ENCODE measurements at regions not wholly inside any gene's neighbourhood (a gene's known extent, or its start where the extent isn't known, plus 50 kb on each side); places are given as distances from the start of the nearest gene placed in this dataset.

- TF ChIP-seq, protein P1, sequence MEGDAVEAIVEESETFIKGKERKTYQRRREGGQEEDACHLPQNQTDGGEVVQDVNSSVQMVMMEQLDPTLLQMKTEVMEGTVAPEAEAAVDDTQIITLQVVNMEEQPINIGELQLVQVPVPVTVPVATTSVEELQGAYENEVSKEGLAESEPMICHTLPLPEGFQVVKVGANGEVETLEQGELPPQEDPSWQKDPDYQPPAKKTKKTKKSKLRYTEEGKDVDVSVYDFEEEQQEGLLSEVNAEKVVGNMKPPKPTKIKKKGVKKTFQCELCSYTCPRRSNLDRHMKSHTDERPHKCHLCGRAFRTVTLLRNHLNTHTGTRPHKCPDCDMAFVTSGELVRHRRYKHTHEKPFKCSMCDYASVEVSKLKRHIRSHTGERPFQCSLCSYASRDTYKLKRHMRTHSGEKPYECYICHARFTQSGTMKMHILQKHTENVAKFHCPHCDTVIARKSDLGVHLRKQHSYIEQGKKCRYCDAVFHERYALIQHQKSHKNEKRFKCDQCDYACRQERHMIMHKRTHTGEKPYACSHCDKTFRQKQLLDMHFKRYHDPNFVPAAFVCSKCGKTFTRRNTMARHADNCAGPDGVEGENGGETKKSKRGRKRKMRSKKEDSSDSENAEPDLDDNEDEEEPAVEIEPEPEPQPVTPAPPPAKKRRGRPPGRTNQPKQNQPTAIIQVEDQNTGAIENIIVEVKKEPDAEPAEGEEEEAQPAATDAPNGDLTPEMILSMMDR (IDR thresholded peaks at IDR 0.05; ENCODE audit: low read depth, low read length): no peak
- no peak for DNase-seq (ENCODE audit: extremely low read depth, low read depth)
Observed at GRCh38 chr10:131418681-131419080, 107.2 kb upstream of the TCERG1L start.

GRCh38 chr10:131419797-131420196 is 108.3 kb upstream of the TCERG1L start:
- TF ChIP-seq, protein P1 (IDR thresholded peaks at IDR 0.05; ENCODE audit: low read depth, low read length): no peak
- no peak for DNase-seq (ENCODE audit: extremely low read depth, low read depth)

- TF ChIP-seq, protein P1 (IDR thresholded peaks at IDR 0.05; ENCODE audit: low read depth, low read length): no peak
- DNase-seq (ENCODE audit: extremely low read depth, low read depth): no peak
Observed at GRCh38 chr10:131420867-131421266, 109.3 kb upstream of the TCERG1L start.

DNA sequence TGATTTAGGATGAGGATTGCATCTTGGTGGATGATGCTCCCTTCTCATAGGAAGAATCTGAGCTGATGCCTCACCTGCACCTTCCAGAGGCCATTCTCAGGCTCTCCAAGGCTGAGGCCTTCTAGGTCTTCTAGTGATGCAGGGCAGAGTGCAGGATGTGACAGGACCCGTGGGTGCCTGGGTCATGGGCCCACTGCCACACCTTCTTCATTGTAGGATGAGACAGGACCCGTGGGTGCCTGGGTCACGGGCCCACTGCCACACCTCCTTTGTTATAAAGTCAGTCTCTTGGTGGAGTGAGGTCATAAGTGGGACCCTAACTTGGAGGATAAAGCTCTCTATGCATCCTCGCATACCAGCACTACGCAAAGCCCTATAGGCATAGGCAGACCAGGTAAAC is 109.9 kb upstream of the TCERG1L start:
- TF ChIP-seq, protein P1 (IDR thresholded peaks at IDR 0.05; ENCODE audit: low read depth, low read length): no peak
- DNase-seq (ENCODE audit: extremely low read depth, low read depth): no peak

GRCh38 chr10:131422731-131423130 is 111.2 kb upstream of the TCERG1L start:
- TF ChIP-seq, protein P1 (IDR thresholded peaks at IDR 0.05; ENCODE audit: low read depth, low read length): no peak
- no peak for DNase-seq (ENCODE audit: extremely low read depth, low read depth)

DNA sequence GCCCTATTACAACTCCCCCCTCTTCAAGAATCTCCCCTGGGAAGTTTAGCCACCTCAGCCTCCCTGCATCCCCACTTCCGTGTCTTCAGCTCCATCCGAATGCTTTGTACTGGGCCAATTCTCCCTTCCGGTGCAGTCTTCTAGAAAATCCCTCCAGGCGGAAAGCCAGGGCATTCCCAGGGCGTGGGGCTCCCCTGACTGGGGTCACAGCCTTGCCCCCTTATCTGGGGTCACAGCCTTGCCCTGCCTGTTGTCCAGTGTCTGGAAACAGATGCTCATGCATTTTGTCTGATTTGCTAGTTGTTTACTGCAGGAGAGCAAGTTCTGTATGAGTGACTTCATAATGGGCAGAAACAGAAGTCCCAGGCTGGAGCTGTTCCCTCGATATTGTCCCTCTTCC is 112.5 kb upstream of the TCERG1L start:
- no peak for DNase-seq (ENCODE audit: extremely low read depth, low read depth)
- TF ChIP-seq, protein P1 (IDR thresholded peaks at IDR 0.05; ENCODE audit: low read depth, low read length): no peak

DNA sequence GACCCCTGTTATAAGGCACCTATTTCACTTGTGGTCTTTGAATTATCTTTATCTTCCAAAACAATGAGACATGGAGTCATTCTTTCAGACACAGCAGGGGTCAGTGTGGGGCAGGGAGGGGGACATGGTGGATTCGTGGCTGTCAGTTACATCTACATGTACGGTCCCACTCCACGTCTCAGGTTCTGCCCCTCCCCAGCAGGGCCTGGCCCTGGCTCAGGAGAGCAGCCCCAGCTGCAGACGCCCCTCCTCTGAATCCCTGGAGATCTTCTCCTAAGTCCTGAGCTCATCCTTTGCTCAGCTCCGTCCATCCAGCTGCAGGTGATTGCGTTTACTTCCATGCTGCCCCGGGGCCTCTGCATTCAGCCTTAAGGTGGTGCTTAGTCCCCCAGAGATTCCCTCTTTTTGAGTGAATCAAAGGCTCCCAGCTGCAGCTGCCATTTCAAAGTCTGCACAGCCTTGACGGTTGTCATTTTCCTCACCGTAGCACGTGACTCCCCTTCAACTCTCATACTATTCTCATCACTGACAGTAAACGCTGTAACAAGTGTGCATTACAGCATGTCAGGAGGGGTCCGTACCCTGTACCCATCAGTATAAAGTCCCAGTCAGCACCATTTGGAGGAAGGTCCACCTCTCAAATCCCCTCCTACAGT is 113.4 kb upstream of the TCERG1L start:
- no peak for DNase-seq (ENCODE audit: extremely low read depth, low read depth)
- TF ChIP-seq, protein P1 (IDR thresholded peaks at IDR 0.05; ENCODE audit: low read depth, low read length): no peak
